Choroid plexus epithelial cell (primary cell): ENCODE measurements at regions not wholly inside any gene's neighbourhood (a gene's known extent, or its start where the extent isn't known, plus 50 kb on each side); places are given as distances from the start of the nearest gene placed in this dataset.

Experiments used
- DNase-seq: peaks from one replicate; pipeline ENCODE4 v3.0.0-alpha.2; 2010; ENCODE audit warnings: low read depth
- H3K4me3 ChIP-seq: 2 replicates; pipeline ENCODE4 v1.5.1; 2011; ENCODE audit warnings: low read depth, mild to moderate bottlenecking, control low read depth, low read length, moderate library complexity
- TF ChIP-seq, protein P1 (sequence below): conservative IDR thresholded peaks from 2 replicates; pipeline ENCODE4 v1.5.1; 2011; ENCODE audit warnings: low read depth, mild to moderate bottlenecking, control low read depth, inconsistent platforms, low read length, moderate library complexity

DNA sequence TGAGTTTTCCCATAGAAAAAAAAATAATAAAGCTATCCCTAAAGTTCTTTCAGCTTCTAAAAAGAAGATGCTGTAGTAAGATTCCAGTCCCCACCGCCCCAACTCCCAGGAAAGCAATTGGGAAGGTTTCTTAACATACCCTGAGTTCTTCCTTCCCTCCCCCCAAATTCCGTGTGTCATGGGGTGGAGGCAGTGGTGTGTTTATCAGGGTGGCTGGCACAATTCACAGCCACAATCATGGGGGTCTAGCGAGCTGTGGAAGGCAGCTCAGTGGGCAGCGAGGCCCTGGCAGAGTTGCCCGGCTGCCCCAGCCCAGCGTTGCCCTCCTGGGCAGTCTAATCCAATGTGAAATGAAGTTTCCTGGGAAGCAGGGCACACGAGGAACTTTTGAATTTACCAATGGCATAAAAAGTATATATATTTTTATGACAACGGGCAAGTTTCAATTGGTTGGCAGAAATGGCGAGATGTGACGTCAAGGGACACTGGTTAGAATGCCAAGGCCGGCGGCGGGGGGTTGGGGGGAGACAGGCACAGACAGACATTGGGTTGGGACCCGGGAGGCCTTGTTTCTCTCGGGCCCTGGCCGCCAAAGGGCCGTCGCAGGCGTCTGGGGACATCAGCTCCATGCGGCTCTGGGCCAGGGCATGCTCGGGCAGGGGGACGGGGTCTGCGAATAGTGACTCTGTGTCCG, 80.7 kb upstream of the PPARA start:
- peak; percentile 70 for DNase-seq
- H3K4me3 ChIP-seq: peak overlapping the region; percentile 95
- TF ChIP-seq, protein P1, sequence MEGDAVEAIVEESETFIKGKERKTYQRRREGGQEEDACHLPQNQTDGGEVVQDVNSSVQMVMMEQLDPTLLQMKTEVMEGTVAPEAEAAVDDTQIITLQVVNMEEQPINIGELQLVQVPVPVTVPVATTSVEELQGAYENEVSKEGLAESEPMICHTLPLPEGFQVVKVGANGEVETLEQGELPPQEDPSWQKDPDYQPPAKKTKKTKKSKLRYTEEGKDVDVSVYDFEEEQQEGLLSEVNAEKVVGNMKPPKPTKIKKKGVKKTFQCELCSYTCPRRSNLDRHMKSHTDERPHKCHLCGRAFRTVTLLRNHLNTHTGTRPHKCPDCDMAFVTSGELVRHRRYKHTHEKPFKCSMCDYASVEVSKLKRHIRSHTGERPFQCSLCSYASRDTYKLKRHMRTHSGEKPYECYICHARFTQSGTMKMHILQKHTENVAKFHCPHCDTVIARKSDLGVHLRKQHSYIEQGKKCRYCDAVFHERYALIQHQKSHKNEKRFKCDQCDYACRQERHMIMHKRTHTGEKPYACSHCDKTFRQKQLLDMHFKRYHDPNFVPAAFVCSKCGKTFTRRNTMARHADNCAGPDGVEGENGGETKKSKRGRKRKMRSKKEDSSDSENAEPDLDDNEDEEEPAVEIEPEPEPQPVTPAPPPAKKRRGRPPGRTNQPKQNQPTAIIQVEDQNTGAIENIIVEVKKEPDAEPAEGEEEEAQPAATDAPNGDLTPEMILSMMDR: no peak

- TF ChIP-seq, protein P1: no peak
- peak; percentile 36 for DNase-seq
- H3K4me3 ChIP-seq: peak overlapping the region; percentile 95
Measured at GRCh38 chr22:46070215-46070802, 80.0 kb upstream of the PPARA start.

DNA sequence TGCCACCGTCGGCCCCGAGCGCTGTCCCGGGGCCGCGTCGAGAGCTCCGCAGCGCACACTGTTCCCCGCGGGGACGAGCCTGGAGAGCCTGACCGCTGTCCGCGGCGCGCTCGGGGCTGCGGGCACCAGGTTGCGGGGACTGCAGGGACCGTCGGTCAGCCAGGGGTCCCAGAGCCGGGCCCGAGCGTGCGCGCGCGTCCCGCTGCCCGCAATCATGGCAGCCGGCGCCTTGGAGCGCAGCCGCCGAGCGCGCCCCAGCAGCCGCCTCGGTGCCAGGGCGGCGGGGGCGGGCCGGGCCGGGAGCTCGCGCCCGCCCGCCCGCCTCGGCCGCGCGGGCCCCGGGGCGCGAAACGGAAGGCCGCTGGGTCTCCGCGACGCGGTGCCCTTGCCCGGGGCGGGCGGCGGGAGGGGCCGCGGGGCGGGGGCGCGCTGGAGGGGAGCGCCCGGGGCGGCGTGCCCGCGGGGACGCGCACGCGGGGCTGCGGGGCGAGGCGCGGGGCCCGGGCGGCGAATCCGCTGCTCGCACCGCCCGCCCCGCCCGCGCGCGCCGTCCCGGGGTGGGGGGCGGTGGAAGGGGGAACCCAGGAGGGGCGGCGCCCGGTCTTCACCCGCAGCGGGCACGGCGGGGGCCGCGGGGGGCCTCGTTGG, 79.4 kb upstream of the PPARA start:
- TF ChIP-seq, protein P1: no peak
- DNase-seq: peak; percentile 60
- peak overlapping the region; percentile 95 for H3K4me3 ChIP-seq

GRCh38 chr22:46071451-46072109, 78.7 kb upstream of the PPARA start:
- H3K4me3 ChIP-seq: peak overlapping the region; percentile 95
- peak; percentile 95 for DNase-seq
- TF ChIP-seq, protein P1: no peak

GRCh38 chr22:46072110-46072881, 78.0 kb upstream of the PPARA start:
- peak; percentile 65 for DNase-seq
- TF ChIP-seq, protein P1: no peak
- peak overlapping the region; percentile 95 for H3K4me3 ChIP-seq

DNA sequence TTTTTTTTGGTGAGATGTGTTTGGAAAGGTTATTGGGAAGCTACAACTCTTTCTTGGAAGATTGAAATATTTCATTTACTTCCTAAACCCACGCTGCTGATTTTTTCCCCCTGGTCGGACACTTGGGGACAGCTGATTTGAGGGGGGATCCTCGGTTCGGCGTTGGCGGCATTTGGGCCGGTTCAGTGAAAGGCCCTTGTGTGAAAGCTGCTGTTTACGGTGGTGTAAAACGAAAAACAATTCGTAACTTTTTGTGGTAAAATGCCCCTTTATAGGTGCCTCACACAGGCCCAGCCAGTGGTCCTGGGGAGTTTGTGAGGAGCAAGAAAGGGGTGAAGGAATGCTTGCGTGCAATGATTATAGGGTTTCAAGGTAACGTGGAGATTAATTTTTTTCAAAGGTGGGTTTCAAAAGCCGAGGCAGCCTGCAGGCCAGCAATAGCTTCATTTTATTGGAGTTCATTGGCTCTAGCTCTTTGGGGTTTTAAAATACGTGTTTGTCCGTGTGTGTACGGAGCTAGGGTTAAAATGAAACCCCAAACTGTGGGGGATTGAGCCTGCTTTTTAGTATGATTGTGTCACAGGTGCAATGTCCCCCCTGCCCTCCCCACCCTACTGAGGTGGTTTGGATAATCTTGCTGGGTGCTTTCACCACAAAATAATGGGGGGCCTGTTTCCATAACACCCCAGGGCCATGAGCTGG, 77.2 kb upstream of the PPARA start:
- DNase-seq: no peak
- TF ChIP-seq, protein P1: no peak
- peak overlapping the region; percentile 95 for H3K4me3 ChIP-seq
